AG09309 (cell line): ENCODE measurements at regions not wholly inside any gene's neighbourhood (a gene's known extent, or its start where the extent isn't known, plus 50 kb on each side); places are given as distances from the start of the nearest gene placed in this dataset.
"Not testable (repeated sequence)": the region's sequence is repeated elsewhere in the genome, so short reads cannot be mapped to it uniquely, and the experiment has no call there.

Experiments
- DNase-seq: peaks from one replicate; pipeline ENCODE4 v3.0.0-alpha.2; 2010; ENCODE audit warnings: low read depth
- H3K4me3 ChIP-seq: 2 replicates; pipeline ENCODE4 v1.5.1; 2011; ENCODE audit warnings: mild to moderate bottlenecking, low read depth, low read length, moderate library complexity; ENCODE audit not compliant: control insufficient read depth
- CTCF ChIP-seq: IDR thresholded peaks from 2 replicates; pipeline ENCODE4 v1.5.1; 2011; ENCODE audit warnings: mild to moderate bottlenecking, low read depth, low read length, inconsistent platforms; ENCODE audit not compliant: insufficient read depth, control insufficient read depth; ENCODE audit errors: missing control alignments

GRCh38 chr3:139109271-139109670 lies 64.6 kb upstream of the PRR23C start:
- TF ChIP-seq CTCF, result no peak
- no peak for DNase-seq
- H3K4me3 ChIP-seq, result no peak overlapping the region

- no peak for DNase-seq
- no peak overlapping the region for H3K4me3 ChIP-seq
- no peak for TF ChIP-seq CTCF
These were observed 65.6 kb upstream of the PRR23C start for GRCh38 chr3:139110072-139110830.

- not testable (repeated sequence) for H3K4me3 ChIP-seq
These were observed 66.2 kb upstream of the PRR23C start for GRCh38 chr3:139110929-139111328.

GRCh38 chr3:139111392-139112229 lies 66.9 kb upstream of the PRR23C start:
- DNase-seq, result no peak
- TF ChIP-seq CTCF, result peak; percentile 92
- H3K4me3 ChIP-seq, result no peak overlapping the region

More at GRCh38 chr3:139110929-139111328, 66.2 kb upstream of the PRR23C start:
- not testable (repeated sequence) for DNase-seq

GRCh38 chr3:139112230-139112558 lies 67.5 kb upstream of the PRR23C start:
- DNase-seq, result no peak
- no peak overlapping the region for H3K4me3 ChIP-seq
- TF ChIP-seq CTCF, result no peak

GRCh38 chr3:139113231-139113992 lies 68.7 kb upstream of the PRR23C start:
- no peak for TF ChIP-seq CTCF
- no peak for DNase-seq
- H3K4me3 ChIP-seq, result no peak overlapping the region
